K562 (cell line): ENCODE measurements at regions not wholly inside any gene's neighbourhood (a gene's known extent, or its start where the extent isn't known, plus 50 kb on each side); places are given as distances from the start of the nearest gene placed in this dataset.

Source experiments
- ATAC-seq: fragments of 200-7000 bp; cut with Tn5 transposase; 3 replicates; pipeline ENCODE4 v1.9.1; 2020; ENCODE audit warnings: moderate library complexity
- BruUV-seq: library from RNA; stranded (reverse); fragments of 400-500 nt; replicated peaks from 2 replicates; lab custom pipeline; 2021; lab: Mats Ljungman, UMichigan
- CTCF ChIA-PET: fragments of 300-600 bp; formaldehyde crosslinking; extraction: SDS; loops from one replicate; lab custom pipeline; 2021; ENCODE audit warnings: low intra/inter-chr PET ratio; lab: Yijun Ruan, JAX
- POLR2A ChIA-PET: fragments of 300-600, 350-650 bp; sonication (Branson Sonifier 250); formaldehyde crosslinking; extraction: SDS; loops from one replicate; lab custom pipeline; 2021; ENCODE audit warnings: antibody characterized with exemption, inconsistent platforms; lab: Yijun Ruan, JAX
- DNase-seq, 4 experiments: peaks; one replicate each; pipeline versions ENCODE4 v3.0.0 to v3.0.0-alpha.2; 2011 to 2018; ENCODE audit warnings: low spot score in 3 of 4, mixed read lengths in 3 of 4; ENCODE audit errors: extremely low read depth in 1 of 4
- FAIRE-seq: peaks from 2 replicates; lab custom pipeline; 2011; peaks lifted over from hg19 to GRCh38; lab: Jason Lieb, UNC
- H2AFZ ChIP-seq: 2 replicates; pipeline ENCODE4 v1.6.0; 2011; ENCODE audit warnings: low read depth, low read length, control low read depth, inconsistent platforms
- H3K27ac ChIP-seq: fragments of 200-600 bp; 3 replicates; pipeline ENCODE4 v1.8.0; 2011; ENCODE audit warnings: low read depth, mild to moderate bottlenecking, control low read depth, inconsistent platforms, low read length, moderate library complexity, mixed read lengths; ENCODE audit errors: extremely low read depth
- H3K27me3 ChIP-seq, 2 experiments: fragments of 300-600 bp in 1 of 2; 2 replicates in 1 of 2; 3 replicates in 1 of 2; pipeline versions ENCODE4 v1.6.0 to v1.8.0; 2011; ENCODE audit warnings: inconsistent platforms in 2 of 2, low read length in 2 of 2, mild to moderate bottlenecking in 1 of 2, mixed read lengths in 1 of 2, moderate library complexity in 1 of 2; ENCODE audit not compliant: control insufficient read depth in 2 of 2, insufficient read depth in 2 of 2
- H3K36me3 ChIP-seq: fragments of 300-600 bp; 3 replicates; pipeline ENCODE4 v1.8.0; 2011; ENCODE audit warnings: mild to moderate bottlenecking, low read length, inconsistent platforms; ENCODE audit not compliant: control insufficient read depth, insufficient read depth
- H3K4me1 ChIP-seq, 2 experiments: fragments of 200-600 bp in 1 of 2; replicated peaks in 1 of 2; 2 replicates in 1 of 2; 3 replicates in 1 of 2; pipeline versions ENCODE4 v1.5.1 to v1.8.0; 2011; ENCODE audit warnings: inconsistent platforms in 2 of 2, low read length in 2 of 2, mild to moderate bottlenecking in 1 of 2, mixed read lengths in 1 of 2, moderate library complexity in 1 of 2; ENCODE audit not compliant: control insufficient read depth in 2 of 2, insufficient read depth in 2 of 2
- H3K4me2 ChIP-seq: 2 replicates; pipeline ENCODE4 v1.6.1; 2011; ENCODE audit warnings: low read length, control low read depth, inconsistent platforms, mixed read lengths; ENCODE audit not compliant: insufficient read depth
- H3K4me3 ChIP-seq: fragments of 200-600 bp; sonication (generic), shearing (Covaris generic); 2 replicates; pipeline ENCODE4 v1.5.1; 2016; ENCODE audit warnings: control low read depth, inconsistent platforms
- H3K79me2 ChIP-seq: fragments of 200-600 bp; 3 replicates; pipeline ENCODE4 v1.8.0; 2011; ENCODE audit warnings: low read length, inconsistent platforms; ENCODE audit not compliant: control insufficient read depth, insufficient read depth
- H3K9ac ChIP-seq, 2 experiments: 2 replicates each; pipeline versions ENCODE4 v1.6.0 to v1.6.1; 2011; ENCODE audit warnings: low read depth in 2 of 2, low read length in 2 of 2, control low read depth in 1 of 2, inconsistent platforms in 1 of 2, mild to moderate bottlenecking in 1 of 2, mixed read lengths in 1 of 2; ENCODE audit not compliant: insufficient read depth in 1 of 2
- H3K9me1 ChIP-seq: one replicate; pipeline ENCODE4 v1.6.0; 2011; ENCODE audit warnings: inconsistent platforms, mild to moderate bottlenecking, low read length, moderate library complexity; ENCODE audit not compliant: control insufficient read depth, insufficient read depth
- H3K9me3 ChIP-seq: replicated peaks from 2 replicates; pipeline ENCODE4 v1.5.1; 2011; ENCODE audit warnings: low read depth, low read length, inconsistent platforms; ENCODE audit not compliant: control insufficient read depth, insufficient read depth
- H4K20me1 ChIP-seq: replicated peaks from 2 replicates; pipeline ENCODE4 v1.6.1; 2011; ENCODE audit warnings: low read length, inconsistent platforms, mixed read lengths; ENCODE audit not compliant: control insufficient read depth, insufficient read depth
- ATF1 ChIP-seq, 2 experiments: fragments of 450-650 bp in 1 of 2; IDR thresholded peaks; 2 replicates each; pipeline ENCODE4 v1.6.1; 2016; ENCODE audit warnings: missing compliant biosample characterization in 1 of 2, missing genetic modification characterization in 1 of 2
- ATF4 ChIP-seq: fragments of 450-650 bp; formaldehyde crosslinking; IDR thresholded peaks from 2 replicates; pipeline ENCODE4 v1.4.0; 2022; ENCODE audit warnings: mild to moderate bottlenecking, moderate library complexity
- HNRNPUL1 ChIP-seq: fragments of 200-400 bp; formaldehyde crosslinking; IDR thresholded peaks from 2 replicates; pipeline ENCODE4 v1.6.1; 2017; ENCODE audit warnings: low read length
- PKNOX1 ChIP-seq: fragments of 450-650 bp; IDR thresholded peaks from 2 replicates; pipeline ENCODE4 v1.6.1; 2016
- SMARCA4 ChIP-seq: fragments of 450-650 bp; IDR thresholded peaks from 2 replicates; pipeline ENCODE4 v1.6.1; 2016
- TEAD4 ChIP-seq, 2 experiments: sonication (generic) in 1 of 2; formaldehyde crosslinking in 1 of 2; IDR thresholded peaks; 2 replicates each; pipeline versions ENCODE4 v1.6.1 to v1.8.0; 2012 to 2022; ENCODE audit warnings: borderline replicate concordance in 1 of 2, inconsistent platforms in 1 of 2, low read length in 1 of 2, mild to moderate bottlenecking in 1 of 2, missing genetic modification reagents in 1 of 2
- ZNF175 ChIP-seq: fragments of 200-800 bp; sonication (Bioruptor generic); IDR thresholded peaks from 2 replicates; pipeline ENCODE4 v1.6.1; 2016; ENCODE audit warnings: low read depth, mild to moderate bottlenecking, missing genetic modification characterization, missing compliant biosample characterization
- ZSCAN32 ChIP-seq: fragments of 450-650 bp; formaldehyde crosslinking; IDR thresholded peaks from 2 replicates; pipeline ENCODE4 v1.4.0; 2020; ENCODE audit warnings: mild to moderate bottlenecking, moderate library complexity
- WGBS: fragments of 100-300 bp; shearing (Covaris generic); methylation state at CpG from one replicate; pipeline ENCODE4 v1.1.6; 2016; ENCODE audit warnings: low coverage, mixed read lengths; ENCODE audit not compliant: insufficient coverage; ENCODE audit errors: missing lambda C conversion rate; 5-methylcytosine and 5-hydroxymethylcytosine counted together
- in situ Hi-C: fragments of 300-500 bp; cut with MboI; formaldehyde crosslinking; loops from 4 replicates; pipeline ENCODE4 v1.15.0; 2018; ENCODE audit warnings: inconsistent platforms, mixed read lengths
- intact Hi-C: fragments of 100-400 bp; cut with micrococcal nuclease; formaldehyde crosslinking; loops from 2 replicates; pipeline ENCODE4 v1.14.2; 2022

GRCh38 chr13:97124915-97125809 is 97.0 kb upstream of the MBNL2 start (continued):
- TF ChIP-seq PKNOX1 (peak; percentile 55), ATF1 (CRISPR knock-in tag; IDR thresholded peaks at IDR 0.05) (no peak), ATF1 (tag; IDR thresholded peaks at IDR 0.05) (no peak), ZNF175 (CRISPR knock-in tag) (no peak), ATF4 (CRISPR knock-in tag) (no peak)

- Histone ChIP-seq H3K9me1 (no peaks in the 10 kb centered on the region), H3K79me2 (no peaks in the 10 kb centered on the region), H3K9ac (no peak overlapping the region), H4K20me1 (no peaks in the 10 kb centered on the region), H3K4me1 (peaks cover 0 to under 1% of the 10 kb centered on the region in 2 experiments; a peak in 1 of 5 replicates), H3K27ac (no peak overlapping the region), H3K9me3 (no peaks in the 10 kb centered on the region), H3K4me3 (no peak overlapping the region), H3K36me3 (no peaks in the 10 kb centered on the region), H2AFZ (no peak overlapping the region), H3K4me2 (no peak overlapping the region), H3K27me3 (peaks cover 0 to 5% of the 10 kb centered on the region in 2 experiments; a peak in 1 of 5 replicates)
- DNase-seq (no peak), ATAC-seq (no peak), FAIRE-seq (no peak)
- CTCF ChIA-PET: no interaction called here
- intact Hi-C loops (no loop called here), in situ Hi-C loops (no loop called here)
- BruUV-seq: no TSS peak
- POLR2A ChIA-PET: interaction anchor here (0.8 to 1.7 kb wide), 4 partner anchors 10 to 114 kb away, joined by 3 to 4 read pairs (median 4); no protein-coding TSS in a partner anchor
- WGBS: 18% methylated on average over 13 of the region's 13 CpGs
- no peak for TF ChIP-seq SMARCA4
- TF ChIP-seq TEAD4 (IDR thresholded peaks at IDR 0.05; ENCODE audit: low read length): no peak
- no peak for TF ChIP-seq TEAD4 (CRISPR knock-in tag; IDR thresholded peaks at IDR 0.05; ENCODE audit: borderline replicate concordance)
- TF ChIP-seq HNRNPUL1: no peak
- TF ChIP-seq ZSCAN32 (CRISPR knock-in tag): no peak
Observed at GRCh38 chr13:97125810-97126738, 96.1 kb upstream of the MBNL2 start.
